Suprapubic skin (tissue), 3 donors: ENCODE measurements at regions not wholly inside any gene's neighbourhood (a gene's known extent, or its start where the extent isn't known, plus 50 kb on each side); places are given as distances from the start of the nearest gene placed in this dataset.

Experiments used
- EP300 ChIP-seq: sonication (generic); formaldehyde crosslinking; IDR thresholded peaks from one replicate; pipeline ENCODE4 v1.6.1; 2017; ENCODE audit warnings: antibody characterized with exemption
- POLR2A ChIP-seq, 2 donors: fragments of 450-650 bp; IDR thresholded peaks; one replicate each; pipeline ENCODE4 v1.6.1; 2017; ENCODE audit warnings: antibody characterized with exemption in 2 of 2, mild to moderate bottlenecking in 2 of 2, moderate library complexity in 2 of 2
- TF ChIP-seq, protein P1 (sequence below), 2 donors: fragments of 200-600 bp in 1 of 2; fragments of 450-650 bp in 1 of 2; sonication (generic) in 1 of 2; IDR thresholded peaks; one replicate each; pipeline ENCODE4 v1.5.1; 2016 to 2019; ENCODE audit warnings: antibody characterized with exemption in 2 of 2, mild to moderate bottlenecking in 1 of 2, moderate library complexity in 1 of 2

DNA sequence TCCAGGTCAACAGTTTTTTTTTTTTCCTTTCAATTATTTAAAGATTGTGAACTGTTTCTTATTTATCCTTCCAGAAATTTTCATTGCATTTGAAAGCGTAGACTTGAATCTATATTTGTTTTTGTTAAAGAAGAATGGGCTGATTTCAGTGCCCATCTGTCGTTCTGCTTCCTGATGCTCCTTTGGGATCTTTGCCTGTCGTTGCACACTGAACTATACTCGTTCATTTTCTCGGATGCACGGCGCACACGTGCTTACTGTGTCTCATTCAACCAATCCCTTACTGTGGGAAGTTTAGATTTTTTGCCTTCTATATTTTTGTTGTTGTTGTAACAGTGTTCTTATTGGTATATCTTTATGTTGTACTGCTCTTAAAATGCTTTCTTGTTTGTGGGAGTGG lies 149.7 kb downstream of the VAPA start:
- TF ChIP-seq EP300 (no peak), POLR2A (IDR thresholded peaks at IDR 0.05) (no peak)
- TF ChIP-seq, protein P1, sequence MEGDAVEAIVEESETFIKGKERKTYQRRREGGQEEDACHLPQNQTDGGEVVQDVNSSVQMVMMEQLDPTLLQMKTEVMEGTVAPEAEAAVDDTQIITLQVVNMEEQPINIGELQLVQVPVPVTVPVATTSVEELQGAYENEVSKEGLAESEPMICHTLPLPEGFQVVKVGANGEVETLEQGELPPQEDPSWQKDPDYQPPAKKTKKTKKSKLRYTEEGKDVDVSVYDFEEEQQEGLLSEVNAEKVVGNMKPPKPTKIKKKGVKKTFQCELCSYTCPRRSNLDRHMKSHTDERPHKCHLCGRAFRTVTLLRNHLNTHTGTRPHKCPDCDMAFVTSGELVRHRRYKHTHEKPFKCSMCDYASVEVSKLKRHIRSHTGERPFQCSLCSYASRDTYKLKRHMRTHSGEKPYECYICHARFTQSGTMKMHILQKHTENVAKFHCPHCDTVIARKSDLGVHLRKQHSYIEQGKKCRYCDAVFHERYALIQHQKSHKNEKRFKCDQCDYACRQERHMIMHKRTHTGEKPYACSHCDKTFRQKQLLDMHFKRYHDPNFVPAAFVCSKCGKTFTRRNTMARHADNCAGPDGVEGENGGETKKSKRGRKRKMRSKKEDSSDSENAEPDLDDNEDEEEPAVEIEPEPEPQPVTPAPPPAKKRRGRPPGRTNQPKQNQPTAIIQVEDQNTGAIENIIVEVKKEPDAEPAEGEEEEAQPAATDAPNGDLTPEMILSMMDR (IDR thresholded peaks at IDR 0.05) = no peak
